ENCODE measurements at regions not wholly inside any gene's neighbourhood (a gene's known extent, or its start where the extent isn't known, plus 50 kb on each side); places are given as distances from the start of the nearest gene placed in this dataset.

DNA sequence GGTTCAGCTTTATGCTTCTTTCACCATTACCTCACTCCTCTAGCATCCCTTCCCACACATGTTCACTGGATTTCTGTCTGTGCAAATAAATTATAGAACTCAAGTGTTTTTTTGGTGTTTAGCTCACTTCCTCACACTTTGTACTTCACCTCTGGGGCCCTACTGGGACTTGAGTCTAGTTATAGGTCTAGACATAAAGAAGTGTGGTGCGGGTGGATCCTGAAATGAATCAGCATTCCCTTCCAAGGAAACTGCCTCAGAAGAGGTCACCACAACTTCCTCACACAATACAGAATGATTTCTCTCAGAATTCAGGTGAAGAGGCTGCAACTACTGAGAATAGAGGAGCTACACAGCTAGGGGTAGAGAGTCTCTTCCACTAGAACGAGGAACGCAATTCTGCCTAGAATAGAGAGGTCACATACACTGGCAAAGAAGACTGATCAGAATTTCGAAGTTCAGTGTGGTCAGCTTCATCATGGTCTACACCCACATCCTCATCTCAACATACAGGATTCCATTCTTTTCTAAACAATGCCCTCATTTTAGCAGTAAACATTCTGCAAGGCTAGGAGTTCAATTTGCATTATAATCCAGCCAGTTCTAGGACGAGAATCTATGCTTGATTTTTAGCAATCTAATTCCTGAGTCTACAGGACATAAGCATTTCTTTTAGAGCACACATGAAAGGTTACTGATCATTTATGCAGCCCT, 938.7 kb upstream of the PHF14 start:
- no peak for DNase-seq

DNA sequence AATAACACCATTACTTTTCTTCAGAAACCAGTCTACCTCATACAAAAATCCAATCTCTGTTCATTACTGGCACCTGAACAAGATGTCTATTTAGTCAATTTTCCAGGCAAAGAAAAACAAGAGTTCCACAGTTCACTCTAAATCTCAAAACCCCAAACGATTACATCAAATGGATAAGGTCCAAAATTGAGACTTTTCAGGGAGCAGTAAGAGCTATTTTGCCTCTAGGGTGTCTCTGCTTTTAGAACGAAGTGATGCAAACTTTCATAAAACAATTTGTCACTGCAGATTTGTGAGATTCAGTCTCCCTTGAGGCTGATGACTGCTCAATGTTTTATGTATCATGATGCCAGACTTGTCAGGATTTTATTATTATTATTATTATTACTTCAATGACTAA, 937.0 kb upstream of the PHF14 start:
- DNase-seq: no peak

GRCh38 chr7:10038351-10038750, 935.3 kb upstream of the PHF14 start:
- no peak for DNase-seq

GRCh38 chr7:10040674-10041073, 933.0 kb upstream of the PHF14 start:
- no peak for DNase-seq

GRCh38 chr7:10070899-10071298, 902.8 kb upstream of the PHF14 start:
- no peak for DNase-seq

GRCh38 chr7:10075866-10076265, 897.8 kb upstream of the PHF14 start:
- DNase-seq: no peak

DNA sequence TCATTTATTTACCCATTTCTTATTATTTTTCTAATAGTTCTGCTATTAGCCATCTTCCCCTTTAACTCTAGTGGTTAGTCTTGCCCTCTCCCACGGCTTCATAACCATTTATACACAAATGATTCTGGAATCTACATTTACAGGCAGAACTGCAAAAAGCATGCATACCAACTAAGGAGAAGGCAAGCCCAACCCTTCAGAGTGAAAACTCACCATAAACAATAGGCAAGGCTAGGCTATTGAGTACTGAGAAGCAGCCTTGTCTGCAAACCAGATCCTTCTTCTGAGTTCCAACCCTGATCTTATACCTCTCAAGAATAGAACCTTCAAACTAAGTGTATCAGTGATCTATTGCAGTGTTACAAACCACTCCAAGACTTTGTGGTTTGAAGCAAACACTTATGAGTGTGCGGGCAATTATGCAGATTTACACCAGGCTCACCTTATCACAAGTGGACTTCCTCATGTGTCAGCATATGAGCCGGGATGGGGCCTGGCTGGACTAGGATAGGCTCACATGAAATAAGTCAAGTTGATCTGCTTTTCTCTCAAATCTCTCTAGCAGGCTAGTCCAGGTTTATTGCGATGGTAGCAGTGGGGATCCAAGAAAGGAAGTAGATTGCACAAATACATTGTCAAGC, 896.9 kb upstream of the PHF14 start:
- no peak for DNase-seq

DNA sequence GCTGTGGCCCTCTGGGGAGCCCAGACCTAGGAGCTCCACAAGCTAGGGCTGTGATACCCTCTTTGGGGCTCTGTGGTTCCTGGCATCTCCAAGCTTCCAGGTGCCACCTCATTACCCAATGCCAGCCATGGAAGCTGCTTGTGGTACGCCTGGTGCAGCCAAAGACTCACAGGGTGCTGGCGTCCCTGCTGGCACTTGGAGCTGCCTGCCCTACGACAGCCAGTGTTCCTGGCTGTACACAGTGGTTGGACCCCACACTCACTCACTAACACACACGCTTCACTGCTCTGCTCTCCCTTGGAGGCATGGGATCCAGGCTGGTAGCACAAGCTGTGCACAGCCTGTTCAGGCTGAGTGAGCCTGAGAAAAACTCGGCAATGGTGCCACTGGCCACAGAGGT, 894.1 kb upstream of the PHF14 start:
- DNase-seq: no peak

DNA sequence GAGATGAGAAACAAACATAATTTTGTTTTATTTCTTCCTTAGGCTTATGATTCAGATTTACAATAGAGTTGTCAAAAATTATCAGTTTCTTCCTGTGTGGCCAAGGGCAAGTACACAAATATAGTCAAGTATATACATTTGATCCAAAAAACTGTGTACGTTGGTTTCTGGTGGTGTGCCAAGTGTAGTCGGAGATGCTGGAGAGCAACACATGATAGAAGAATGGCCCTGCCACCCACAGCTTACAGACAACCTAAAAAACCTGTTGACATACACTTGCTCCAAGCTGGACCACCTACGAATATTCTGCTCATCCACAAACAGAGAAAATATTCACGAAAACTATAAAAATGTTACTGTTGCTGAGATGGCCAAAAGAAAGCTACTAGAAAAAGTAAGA, 890.8 kb upstream of the PHF14 start:
- no peak for DNase-seq

DNA sequence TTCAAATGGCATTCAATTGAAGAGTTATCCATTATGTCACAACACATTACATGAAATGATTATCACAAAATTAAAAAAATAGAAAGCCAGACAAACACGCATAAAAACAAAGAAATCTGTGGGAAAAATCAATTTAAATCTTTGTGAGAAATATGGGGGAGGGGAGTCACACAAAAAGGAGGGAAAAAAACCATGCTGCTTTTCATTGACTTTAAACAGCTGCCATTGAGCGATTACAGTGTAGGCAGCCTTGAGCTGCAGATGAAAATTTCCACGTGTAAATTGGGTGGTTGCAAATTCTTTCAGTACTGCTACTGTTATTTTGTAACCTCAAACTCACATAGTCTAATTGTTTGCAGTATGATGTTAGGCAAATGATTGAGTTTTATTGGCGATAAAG, 889.9 kb upstream of the PHF14 start:
- DNase-seq: no peak

DNA sequence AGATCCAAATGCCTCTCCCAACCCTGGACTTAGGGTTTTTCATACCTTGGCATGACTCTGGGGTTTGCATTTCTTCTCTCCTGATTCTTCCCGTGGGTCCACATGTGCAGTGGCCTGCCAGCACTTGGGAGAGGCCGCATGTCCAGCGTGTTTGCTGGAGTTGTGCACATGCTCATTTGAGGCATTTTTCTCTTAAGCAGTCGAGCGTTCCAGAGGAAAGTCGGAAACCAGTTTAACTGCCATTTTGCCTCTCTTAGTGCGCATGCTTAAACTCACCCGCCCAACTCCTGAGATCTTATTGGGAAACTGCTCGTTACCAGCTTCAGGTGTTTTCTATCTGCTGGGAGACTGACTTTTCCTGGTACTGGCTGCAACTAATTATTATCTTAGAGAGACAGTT, 888.4 kb upstream of the PHF14 start:
- no peak for DNase-seq

DNA sequence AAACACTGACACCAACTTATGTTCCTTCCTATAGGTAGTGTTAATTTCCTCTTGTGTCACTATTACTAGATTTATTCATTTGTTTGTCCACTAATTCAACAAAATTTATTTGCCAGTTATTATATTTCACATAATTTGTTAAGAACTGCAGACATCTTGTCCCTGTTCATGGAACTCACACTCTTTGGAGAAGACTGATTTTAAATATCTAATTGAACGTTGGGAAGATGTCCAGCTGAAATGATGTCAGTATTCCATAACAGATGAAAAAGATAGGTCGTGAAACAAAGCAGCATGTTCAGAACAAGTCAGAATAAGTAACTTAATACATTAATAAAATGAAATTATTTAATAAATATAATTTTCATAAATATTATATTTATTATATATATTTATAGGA, 873.1 kb upstream of the PHF14 start:
- no peak for DNase-seq

- DNase-seq: no peak
Observed at GRCh38 chr7:10101351-10101750, 872.3 kb upstream of the PHF14 start.

GRCh38 chr7:10104292-10104691, 869.4 kb upstream of the PHF14 start:
- DNase-seq: no peak

GRCh38 chr7:10106609-10107008, 867.1 kb upstream of the PHF14 start:
- no peak for DNase-seq

DNA sequence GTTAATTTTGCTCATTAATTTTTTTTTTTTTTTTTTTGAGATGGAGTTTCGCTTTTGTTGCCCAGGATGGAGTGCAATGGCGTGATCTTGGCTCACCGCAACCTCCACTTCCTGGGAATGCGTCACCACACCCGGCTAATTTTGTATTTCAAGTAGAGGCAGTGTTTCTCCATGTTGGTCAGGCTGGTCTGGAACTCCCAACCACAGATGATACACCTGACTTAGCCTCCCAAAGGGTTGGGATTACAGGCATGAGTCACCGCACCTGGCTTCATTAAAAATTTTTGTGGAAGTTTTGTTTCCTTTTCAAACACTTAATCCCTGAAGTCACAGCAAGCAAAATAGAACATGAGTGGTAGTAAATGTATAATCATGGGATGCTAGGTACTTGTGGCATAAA, 857.2 kb upstream of the PHF14 start:
- DNase-seq: no peak

- no peak for DNase-seq
Observed at GRCh38 chr7:10117815-10118214, 855.9 kb upstream of the PHF14 start.

- DNase-seq: no peak
Observed at GRCh38 chr7:10120936-10121335, 852.7 kb upstream of the PHF14 start.

DNA sequence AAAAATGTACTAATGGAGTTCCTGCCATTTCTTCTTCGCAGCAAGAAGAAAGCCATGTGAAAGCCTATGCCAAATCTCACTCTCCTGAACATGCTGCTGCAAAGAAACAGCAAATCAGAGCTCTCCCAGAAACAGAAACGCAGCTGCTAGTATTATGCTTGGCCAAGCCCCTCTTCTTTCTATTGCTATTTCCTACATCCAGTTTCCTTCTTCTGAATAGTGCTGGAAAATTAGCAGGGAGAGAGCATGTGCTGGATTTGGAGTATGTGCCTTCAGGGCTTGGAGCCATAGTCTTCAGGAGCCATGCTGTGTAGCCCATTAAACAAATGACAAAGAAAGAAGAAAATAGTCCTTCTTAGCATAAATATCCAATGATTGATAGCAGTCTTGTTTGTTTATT, 852.0 kb upstream of the PHF14 start:
- no peak for DNase-seq

DNA sequence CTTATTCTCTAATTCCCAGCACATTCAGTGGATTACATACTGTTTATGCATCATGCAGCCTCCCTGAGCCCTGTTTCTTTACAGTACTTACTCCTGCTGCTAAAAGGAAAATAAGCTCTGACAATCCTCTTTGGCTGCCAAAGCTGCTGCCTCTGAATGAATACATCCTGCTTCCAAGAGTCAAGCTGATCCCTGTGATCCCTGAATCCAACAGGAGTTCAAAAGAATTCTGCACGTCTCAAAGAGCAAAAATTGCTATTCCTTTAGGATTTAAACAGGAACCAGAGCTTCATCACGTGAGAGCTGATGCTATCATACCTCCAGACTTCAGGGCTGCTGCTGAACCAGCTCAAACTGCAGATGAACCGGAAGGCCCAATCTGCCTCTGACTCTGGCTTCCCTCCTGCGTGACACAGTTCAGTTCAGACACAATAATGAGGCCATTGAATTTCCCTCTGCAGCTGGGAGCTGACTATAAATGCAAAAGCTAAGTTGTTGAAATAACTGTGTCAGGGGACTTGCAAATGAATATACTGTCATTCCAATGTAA, 851.0 kb upstream of the PHF14 start:
- DNase-seq: no peak

- DNase-seq: peak; percentile 1
Observed at GRCh38 chr7:10128748-10129147, 844.9 kb upstream of the PHF14 start.

DNA sequence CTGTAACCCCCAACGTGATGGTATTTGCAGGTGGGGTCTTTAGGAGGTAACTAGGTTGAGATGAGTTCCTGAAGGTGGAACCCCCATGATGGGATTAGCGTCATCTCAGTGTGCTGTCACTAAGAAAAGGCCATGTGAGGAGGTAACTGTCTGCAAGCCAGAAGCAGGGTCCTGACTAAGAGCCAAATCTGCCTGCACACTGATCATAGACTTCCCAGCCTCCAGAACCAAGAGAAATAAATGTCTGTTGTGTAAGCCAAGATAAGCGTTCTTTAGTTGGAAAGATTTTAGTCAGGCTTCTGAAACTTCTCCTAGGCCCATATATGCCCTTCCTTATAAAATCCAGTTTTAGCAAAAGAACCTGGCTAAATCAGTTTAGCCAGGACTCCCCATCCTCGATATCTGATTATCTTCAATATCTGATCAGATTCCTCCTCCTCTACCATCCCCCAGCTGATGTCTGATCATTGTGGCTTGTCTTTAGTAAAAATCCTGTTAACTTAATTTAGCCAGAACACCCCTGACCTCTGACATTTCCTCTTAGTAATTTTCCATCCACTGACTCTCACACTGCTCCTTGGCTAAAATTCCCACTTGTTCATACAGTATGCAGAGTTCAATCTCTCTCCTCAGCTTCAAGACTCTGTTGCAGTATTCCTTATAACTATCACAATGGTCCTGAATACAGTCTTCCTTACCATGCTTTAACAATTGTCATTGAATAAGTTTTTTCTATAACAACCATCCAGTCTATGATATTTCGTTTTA, 835.4 kb upstream of the PHF14 start:
- no peak for DNase-seq

DNA sequence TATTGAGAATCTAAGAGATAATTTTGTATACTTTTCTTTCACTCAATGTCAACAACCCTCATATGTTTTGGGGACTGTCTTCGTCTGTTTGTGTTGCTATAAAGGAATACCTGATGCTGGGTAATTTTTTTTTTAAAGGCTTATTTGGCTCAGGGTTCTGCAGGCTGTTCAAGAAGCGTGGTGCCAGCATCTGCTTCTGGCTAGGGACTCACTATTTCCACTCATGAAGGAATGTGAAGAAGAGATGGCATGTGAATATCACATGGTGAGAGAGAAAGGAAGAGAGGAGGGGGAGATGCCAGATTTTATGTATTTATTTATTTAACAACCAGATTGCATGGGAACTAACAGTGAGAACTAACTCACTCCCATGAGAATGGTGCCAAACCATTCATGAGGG, 827.4 kb upstream of the PHF14 start:
- DNase-seq: no peak

DNA sequence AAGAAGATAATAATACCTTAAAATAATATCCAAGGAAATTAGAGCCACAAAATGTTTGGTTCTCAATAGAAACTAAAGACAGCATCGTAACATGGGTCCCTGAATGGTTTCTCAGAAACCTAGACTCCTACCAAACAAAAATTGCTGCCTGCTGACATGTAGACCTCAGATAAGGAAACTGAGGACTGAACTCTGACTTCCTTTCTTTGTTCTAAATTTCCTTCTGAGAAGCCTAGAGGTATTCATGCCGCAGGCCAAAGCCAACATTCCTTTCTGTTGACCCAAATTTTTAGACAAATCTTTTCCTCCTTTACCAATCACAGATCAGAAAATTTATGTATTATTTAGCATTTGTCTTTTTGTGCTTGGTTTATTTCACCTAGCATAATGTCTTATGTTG, 816.7 kb upstream of the PHF14 start:
- no peak for DNase-seq

Data from fibroblast of skin of scalp (primary cell).